Neural progenitor cell (in vitro differentiated cells): ENCODE measurements at regions not wholly inside any gene's neighbourhood (a gene's known extent, or its start where the extent isn't known, plus 50 kb on each side); places are given as distances from the start of the nearest gene placed in this dataset. TPM values are rescaled to one million over a fixed set of nuclear protein-coding genes. Genes with fewer than 3 reads are reported as not detected.

Experiments
- DNase-seq: peaks from one replicate; pipeline ENCODE4 v3.0.0-alpha.2; 2016; ENCODE audit warnings: low spot score
- H2AFZ ChIP-seq: fragments of 200-600 bp; sonication (generic); replicated peaks from 2 replicates; pipeline ENCODE4 v1.6.1; 2016; ENCODE audit warnings: antibody characterized with exemption
- H3F3A ChIP-seq: fragments of 200-600 bp; sonication (generic); 2 replicates; pipeline ENCODE4 v1.6.1; 2016; ENCODE audit warnings: antibody characterized with exemption, low read depth
- H3K27ac ChIP-seq: fragments of 200-600 bp; sonication (generic); 2 replicates; pipeline ENCODE4 v1.5.1; 2016; ENCODE audit warnings: mild to moderate bottlenecking
- H3K27me3 ChIP-seq: fragments of 200-600 bp; sonication (generic); 2 replicates; pipeline ENCODE4 v1.6.1; 2016; ENCODE audit warnings: mild to moderate bottlenecking, moderate library complexity
- H3K36me3 ChIP-seq: fragments of 200-600 bp; sonication (generic); 2 replicates; pipeline ENCODE4 v1.5.1; 2016
- H3K4me1 ChIP-seq: fragments of 200-600 bp; sonication (generic); 2 replicates; pipeline ENCODE4 v1.6.1; 2016; ENCODE audit warnings: mixed run types
- H3K4me2 ChIP-seq: fragments of 200-600 bp; sonication (generic); 2 replicates; pipeline ENCODE4 v1.6.1; 2016
- H3K4me3 ChIP-seq: fragments of 200-600 bp; sonication (generic); 2 replicates; pipeline ENCODE4 v1.5.1; 2016
- H3K79me2 ChIP-seq: fragments of 200-600 bp; sonication (generic); 2 replicates; pipeline ENCODE4 v1.6.1; 2016; ENCODE audit warnings: low read depth
- H3K9ac ChIP-seq: fragments of 200-600 bp; sonication (generic); 2 replicates; pipeline ENCODE4 v1.6.1; 2016
- H3K9me3 ChIP-seq: fragments of 200-600 bp; sonication (generic); 2 replicates; pipeline ENCODE4 v1.5.1; 2016; ENCODE audit warnings: low read depth
- H4K20me1 ChIP-seq: fragments of 200-600 bp; sonication (generic); 2 replicates; pipeline ENCODE4 v1.6.1; 2016; ENCODE audit warnings: low read depth
- H3K27ac Mint-ChIP-seq: 3 replicates; pipeline ENCODE4 v1.8.0; 2021; ENCODE audit warnings: mixed read lengths
- H3K27me3 Mint-ChIP-seq: 2 replicates; pipeline ENCODE4 v1.8.0; 2022; ENCODE audit warnings: low read depth, mild to moderate bottlenecking, inconsistent platforms, moderate library complexity, mixed read lengths; ENCODE audit not compliant: insufficient read depth
- H3K36me3 Mint-ChIP-seq: 3 replicates; pipeline ENCODE4 v1.8.0; 2021; ENCODE audit warnings: mixed read lengths
- H3K4me1 Mint-ChIP-seq: 3 replicates; pipeline ENCODE4 v1.8.0; 2021; ENCODE audit warnings: mixed read lengths
- H3K4me3 Mint-ChIP-seq: 3 replicates; pipeline ENCODE4 v1.8.0; 2021; ENCODE audit warnings: mild to moderate bottlenecking, moderate library complexity, mixed read lengths
- H3K9me3 Mint-ChIP-seq: 3 replicates; pipeline ENCODE4 v1.8.0; 2020; ENCODE audit warnings: mixed read lengths
- EZH2 ChIP-seq: fragments of 200-600 bp; sonication (generic); IDR thresholded peaks from 2 replicates; pipeline ENCODE4 v1.6.1; 2017; ENCODE audit warnings: antibody characterized with exemption, mild to moderate bottlenecking, moderate library complexity
- EZH2phosphoT487 ChIP-seq: fragments of 200-600 bp; sonication (generic); IDR thresholded peaks from 2 replicates; pipeline ENCODE4 v1.6.1; 2017; ENCODE audit warnings: antibody characterized with exemption
- small RNA-seq: library from RNA; depleted of rRNA; stranded (forward); fragments of <200 nt; gene quantifications from one replicate; pipeline ENCODE3, GENCODE V24; 2015
- TF ChIP-seq, protein P1 (sequence below): fragments of 200-600 bp; sonication (generic); IDR thresholded peaks from 2 replicates; pipeline ENCODE4 v1.5.1; 2017; ENCODE audit warnings: antibody characterized with exemption, mild to moderate bottlenecking

DNA sequence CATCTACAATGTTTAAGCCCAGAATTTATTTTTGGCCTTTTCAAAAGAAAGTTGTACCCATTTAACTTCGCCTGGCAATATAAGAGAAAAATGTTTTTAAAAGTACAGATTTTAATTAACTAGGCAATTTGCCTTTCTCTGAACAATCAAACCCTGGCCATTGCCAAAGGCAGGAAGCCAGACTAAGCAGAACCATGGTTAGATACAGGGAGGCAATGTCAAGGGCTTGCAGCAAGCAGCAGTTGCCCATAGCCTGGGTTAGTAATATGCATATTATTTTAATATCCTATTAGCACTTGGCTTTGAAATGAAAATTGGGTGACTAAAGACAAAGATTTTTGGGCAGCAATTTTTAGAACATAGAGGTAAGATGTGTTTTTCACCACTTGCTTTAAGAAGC lies 51.1 kb upstream of the FRMD6 start:
- H3K4me3 Mint-ChIP-seq, result no peak overlapping the region
- Histone ChIP-seq H3K4me1 (no peaks in the 10 kb centered on the region), H3K36me3 (no peaks in the 10 kb centered on the region), H3K27me3 (no peaks in the 10 kb centered on the region), H3K4me2 (no peak overlapping the region), H3K9me3 (no peaks in the 10 kb centered on the region), H3F3A (no peaks in the 10 kb centered on the region), H2AFZ (no peak overlapping the region), H3K27ac (no peak overlapping the region), H3K4me3 (no peak overlapping the region), H3K9ac (no peak overlapping the region), H4K20me1 (no peaks in the 10 kb centered on the region), H3K79me2 (no peaks in the 10 kb centered on the region)
- no peak for TF ChIP-seq EZH2
- TF ChIP-seq, protein P1, sequence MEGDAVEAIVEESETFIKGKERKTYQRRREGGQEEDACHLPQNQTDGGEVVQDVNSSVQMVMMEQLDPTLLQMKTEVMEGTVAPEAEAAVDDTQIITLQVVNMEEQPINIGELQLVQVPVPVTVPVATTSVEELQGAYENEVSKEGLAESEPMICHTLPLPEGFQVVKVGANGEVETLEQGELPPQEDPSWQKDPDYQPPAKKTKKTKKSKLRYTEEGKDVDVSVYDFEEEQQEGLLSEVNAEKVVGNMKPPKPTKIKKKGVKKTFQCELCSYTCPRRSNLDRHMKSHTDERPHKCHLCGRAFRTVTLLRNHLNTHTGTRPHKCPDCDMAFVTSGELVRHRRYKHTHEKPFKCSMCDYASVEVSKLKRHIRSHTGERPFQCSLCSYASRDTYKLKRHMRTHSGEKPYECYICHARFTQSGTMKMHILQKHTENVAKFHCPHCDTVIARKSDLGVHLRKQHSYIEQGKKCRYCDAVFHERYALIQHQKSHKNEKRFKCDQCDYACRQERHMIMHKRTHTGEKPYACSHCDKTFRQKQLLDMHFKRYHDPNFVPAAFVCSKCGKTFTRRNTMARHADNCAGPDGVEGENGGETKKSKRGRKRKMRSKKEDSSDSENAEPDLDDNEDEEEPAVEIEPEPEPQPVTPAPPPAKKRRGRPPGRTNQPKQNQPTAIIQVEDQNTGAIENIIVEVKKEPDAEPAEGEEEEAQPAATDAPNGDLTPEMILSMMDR, result no peak
- TF ChIP-seq EZH2phosphoT487, result no peak
- H3K27ac Mint-ChIP-seq, result no peak overlapping the region
- H3K27me3 Mint-ChIP-seq, result peaks cover 6% of the 10 kb centered on the region
- DNase-seq, result no peak
- no peaks in the 10 kb centered on the region for H3K9me3 Mint-ChIP-seq
- no peaks in the 10 kb centered on the region for H3K36me3 Mint-ChIP-seq
- H3K4me1 Mint-ChIP-seq, result no peaks in the 10 kb centered on the region

Small RNA genes lying in the stretch of these regions (small RNA-seq; reads per million reads assigned to genes)
- gene RNU6-1291P, result not detected
